GM13976 (cell line): ENCODE measurements at regions not wholly inside any gene's neighbourhood (a gene's known extent, or its start where the extent isn't known, plus 50 kb on each side); places are given as distances from the start of the nearest gene placed in this dataset.

Experiments used
- DNase-seq: peaks from one replicate; pipeline ENCODE4 v3.0.0; 2012; ENCODE audit warnings: low spot score
- in situ Hi-C: fragments of 300-500 bp; cut with MboI; formaldehyde crosslinking; loops from one replicate; pipeline ENCODE4 v1.12.0; 2022; ENCODE audit warnings: low sequenced_read_pairs, mixed read lengths, inconsistent platforms; ENCODE audit not compliant: unreplicated experiment
- TF ChIP-seq, protein P1 (sequence below): IDR thresholded peaks from 2 replicates; pipeline ENCODE4 v1.5.1; 2012; ENCODE audit warnings: borderline replicate concordance, mild to moderate bottlenecking; ENCODE audit not compliant: insufficient read depth; ENCODE audit errors: extremely low read depth, missing control alignments, control extremely low read depth

DNA sequence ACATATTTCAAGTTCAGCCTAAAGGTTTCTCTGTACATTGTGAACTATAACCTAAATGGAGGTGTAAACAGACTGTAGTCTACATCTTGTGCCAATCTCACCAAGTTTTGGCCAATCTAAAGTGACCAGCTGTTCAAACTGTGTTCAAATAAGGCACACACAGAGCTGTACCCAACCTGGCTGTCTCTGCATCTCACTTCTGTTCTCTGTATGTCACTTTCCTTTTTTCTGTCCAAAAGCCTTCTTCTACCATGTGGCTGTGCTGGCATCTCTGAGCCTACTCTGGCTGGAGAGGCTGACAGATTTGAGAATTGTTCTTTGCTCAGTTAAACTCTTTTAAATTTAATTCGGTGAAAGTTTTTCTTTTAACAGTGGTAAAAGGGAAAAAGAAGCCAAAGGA, 817.9 kb downstream of the SOCS6 start:
- no peak for DNase-seq
- TF ChIP-seq, protein P1, sequence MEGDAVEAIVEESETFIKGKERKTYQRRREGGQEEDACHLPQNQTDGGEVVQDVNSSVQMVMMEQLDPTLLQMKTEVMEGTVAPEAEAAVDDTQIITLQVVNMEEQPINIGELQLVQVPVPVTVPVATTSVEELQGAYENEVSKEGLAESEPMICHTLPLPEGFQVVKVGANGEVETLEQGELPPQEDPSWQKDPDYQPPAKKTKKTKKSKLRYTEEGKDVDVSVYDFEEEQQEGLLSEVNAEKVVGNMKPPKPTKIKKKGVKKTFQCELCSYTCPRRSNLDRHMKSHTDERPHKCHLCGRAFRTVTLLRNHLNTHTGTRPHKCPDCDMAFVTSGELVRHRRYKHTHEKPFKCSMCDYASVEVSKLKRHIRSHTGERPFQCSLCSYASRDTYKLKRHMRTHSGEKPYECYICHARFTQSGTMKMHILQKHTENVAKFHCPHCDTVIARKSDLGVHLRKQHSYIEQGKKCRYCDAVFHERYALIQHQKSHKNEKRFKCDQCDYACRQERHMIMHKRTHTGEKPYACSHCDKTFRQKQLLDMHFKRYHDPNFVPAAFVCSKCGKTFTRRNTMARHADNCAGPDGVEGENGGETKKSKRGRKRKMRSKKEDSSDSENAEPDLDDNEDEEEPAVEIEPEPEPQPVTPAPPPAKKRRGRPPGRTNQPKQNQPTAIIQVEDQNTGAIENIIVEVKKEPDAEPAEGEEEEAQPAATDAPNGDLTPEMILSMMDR: no peak
- in situ Hi-C loops: no loop called here

DNA sequence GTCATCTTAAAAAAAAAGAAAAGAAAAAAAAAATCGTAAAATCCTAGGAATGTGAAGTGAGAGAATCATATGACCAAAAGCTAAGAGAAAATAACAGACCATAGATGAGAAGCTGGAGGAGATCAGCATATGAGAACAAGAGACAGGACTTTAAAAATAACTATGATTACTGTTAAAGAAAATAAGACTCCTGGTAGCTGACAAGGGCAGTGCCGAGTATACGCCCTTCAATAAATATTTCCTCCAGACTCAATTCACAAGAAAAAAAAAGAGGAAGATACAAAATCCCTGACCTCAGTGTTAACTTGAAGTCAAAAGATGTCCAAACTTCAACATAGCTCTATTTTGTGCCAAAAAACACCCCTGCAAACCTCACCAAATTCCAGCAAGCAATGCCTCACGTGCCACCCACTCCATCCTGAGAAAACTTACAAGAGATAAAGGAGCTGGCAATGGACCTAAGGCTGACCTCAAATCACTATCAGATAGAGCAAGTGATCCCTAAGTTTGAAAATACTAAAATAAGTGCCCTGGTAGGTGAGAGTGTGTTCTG, 817.2 kb downstream of the SOCS6 start:
- TF ChIP-seq, protein P1: no peak
- DNase-seq: no peak
- in situ Hi-C loops: no loop called here

DNA sequence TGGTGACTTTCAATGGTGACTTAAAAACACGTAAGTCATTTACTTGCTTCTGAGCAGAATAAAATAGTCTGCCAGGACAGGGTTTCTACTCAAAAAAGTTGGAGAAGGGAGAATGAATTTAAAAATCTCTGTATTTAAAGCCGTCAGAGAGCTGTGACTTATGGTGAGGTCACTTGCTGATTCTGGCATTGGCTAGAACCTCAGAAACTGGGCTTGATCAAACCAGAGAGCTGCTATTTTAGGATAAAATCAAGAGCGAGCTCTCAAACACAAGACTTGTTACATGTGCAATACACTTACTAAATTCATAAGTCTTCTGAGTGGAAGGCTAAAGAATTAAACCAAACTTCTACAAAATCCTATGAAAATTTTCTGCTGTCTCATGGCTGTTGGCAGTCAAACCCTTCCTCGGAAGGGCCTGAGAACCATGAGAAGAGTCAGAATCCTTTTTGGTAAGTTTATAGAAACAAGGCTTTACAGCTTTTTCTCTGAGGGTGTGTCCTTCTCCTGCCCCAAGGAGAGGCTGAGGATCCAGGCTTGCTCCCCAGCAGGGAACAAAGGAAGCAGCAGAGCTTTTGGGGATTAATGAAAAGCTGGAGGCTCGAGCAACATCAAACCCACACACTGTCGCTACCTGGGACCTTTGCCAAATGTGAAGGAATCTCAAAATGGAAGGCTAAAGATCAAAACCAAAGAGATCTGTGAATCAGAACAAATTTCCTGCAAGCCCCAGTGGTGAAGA, 816.4 kb downstream of the SOCS6 start:
- DNase-seq: no peak
- in situ Hi-C loops: no loop called here

DNA sequence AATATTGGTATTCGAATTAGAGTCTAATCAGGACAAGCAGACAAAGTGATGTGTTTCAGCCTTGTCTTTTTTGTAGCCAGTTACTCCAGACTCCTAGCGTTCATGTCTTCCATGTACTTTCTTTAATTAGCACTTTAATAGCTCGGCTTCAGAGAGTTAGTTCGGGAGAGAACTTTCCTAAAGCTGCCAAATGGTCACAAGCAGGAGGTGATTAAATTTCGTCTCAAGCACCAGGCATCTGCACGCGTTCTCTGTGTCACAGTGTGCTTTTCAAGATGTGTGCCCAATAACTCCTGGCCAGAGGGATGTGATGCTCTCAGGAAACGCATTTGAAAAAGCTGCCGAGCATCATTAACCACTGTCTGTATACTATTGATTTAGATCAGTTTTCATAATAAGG, 790.8 kb downstream of the SOCS6 start:
- DNase-seq: no peak
- in situ Hi-C loops: no loop called here
- TF ChIP-seq, protein P1: no peak

More for the DNA sequence above, 816.4 kb downstream of the SOCS6 start:
- TF ChIP-seq, protein P1: no peak

DNA sequence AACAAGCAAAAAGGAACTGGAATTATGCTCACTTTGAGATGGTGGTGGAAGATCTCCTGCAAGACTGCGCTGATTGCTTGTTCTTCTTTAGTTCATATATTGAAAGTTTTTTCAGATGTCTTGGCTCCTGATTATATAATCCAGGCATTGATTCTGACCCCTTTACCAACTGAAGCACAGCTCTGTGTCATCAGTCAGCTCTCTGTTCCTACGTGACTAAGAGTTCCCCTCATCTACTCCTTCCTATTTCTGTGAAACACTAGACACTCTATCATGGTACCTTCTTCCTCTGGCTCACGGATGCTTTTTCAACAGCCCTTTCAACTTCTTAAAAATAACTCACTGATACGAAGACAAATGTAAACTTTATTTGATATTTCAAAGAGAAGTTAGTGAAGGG, 788.6 kb downstream of the SOCS6 start:
- in situ Hi-C loops: no loop called here
- TF ChIP-seq, protein P1: no peak
- DNase-seq: no peak

DNA sequence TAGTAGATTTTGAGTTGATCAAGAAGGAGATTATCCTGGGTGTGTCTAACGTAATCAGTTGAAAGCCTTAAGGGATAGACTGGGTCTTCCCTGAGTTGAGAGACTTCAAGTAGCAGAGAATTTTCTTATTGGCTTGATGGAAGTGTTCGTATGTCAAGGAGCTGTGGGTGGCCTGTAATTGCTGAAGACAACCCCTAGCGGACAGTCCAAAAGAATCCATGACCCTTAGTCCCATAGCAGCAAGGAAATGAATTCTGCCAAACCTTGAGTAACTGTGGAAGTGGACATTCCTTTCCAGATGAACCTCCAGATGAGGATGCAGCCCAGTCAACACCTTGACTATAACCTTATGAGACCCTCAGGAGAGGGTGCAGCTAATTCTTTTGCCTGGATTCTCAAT, 786.3 kb downstream of the SOCS6 start:
- no peak for DNase-seq
- in situ Hi-C loops: no loop called here
- TF ChIP-seq, protein P1: no peak
